ENCODE measurements at regions not wholly inside any gene's neighbourhood (a gene's known extent, or its start where the extent isn't known, plus 50 kb on each side); places are given as distances from the start of the nearest gene placed in this dataset.

- no peaks in the 10 kb centered on the region for H3K79me2 ChIP-seq (ENCODE audit: low read length)
- no peak overlapping the region for H3K4me2 ChIP-seq (ENCODE audit: low read length)
- no peaks in the 10 kb centered on the region for H3K36me3 ChIP-seq (replicated peaks; ENCODE audit: low read depth, low read length)
- TF ChIP-seq, protein P1, sequence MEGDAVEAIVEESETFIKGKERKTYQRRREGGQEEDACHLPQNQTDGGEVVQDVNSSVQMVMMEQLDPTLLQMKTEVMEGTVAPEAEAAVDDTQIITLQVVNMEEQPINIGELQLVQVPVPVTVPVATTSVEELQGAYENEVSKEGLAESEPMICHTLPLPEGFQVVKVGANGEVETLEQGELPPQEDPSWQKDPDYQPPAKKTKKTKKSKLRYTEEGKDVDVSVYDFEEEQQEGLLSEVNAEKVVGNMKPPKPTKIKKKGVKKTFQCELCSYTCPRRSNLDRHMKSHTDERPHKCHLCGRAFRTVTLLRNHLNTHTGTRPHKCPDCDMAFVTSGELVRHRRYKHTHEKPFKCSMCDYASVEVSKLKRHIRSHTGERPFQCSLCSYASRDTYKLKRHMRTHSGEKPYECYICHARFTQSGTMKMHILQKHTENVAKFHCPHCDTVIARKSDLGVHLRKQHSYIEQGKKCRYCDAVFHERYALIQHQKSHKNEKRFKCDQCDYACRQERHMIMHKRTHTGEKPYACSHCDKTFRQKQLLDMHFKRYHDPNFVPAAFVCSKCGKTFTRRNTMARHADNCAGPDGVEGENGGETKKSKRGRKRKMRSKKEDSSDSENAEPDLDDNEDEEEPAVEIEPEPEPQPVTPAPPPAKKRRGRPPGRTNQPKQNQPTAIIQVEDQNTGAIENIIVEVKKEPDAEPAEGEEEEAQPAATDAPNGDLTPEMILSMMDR (IDR thresholded peaks at IDR 0.05; ENCODE audit: low read depth, low read length): no peak
- TF ChIP-seq EZH2phosphoT487 (IDR thresholded peaks at IDR 0.05; ENCODE audit: low read depth): no peak
- no peak overlapping the region for H3K4me3 ChIP-seq (ENCODE audit: low read length)
- no peaks in the 10 kb centered on the region for H3K27me3 ChIP-seq (ENCODE audit: low read depth, low read length)
- H2AFZ ChIP-seq (ENCODE audit: low read depth, low read length): no peak overlapping the region
- H3K27ac ChIP-seq (ENCODE audit: low read length): no peak overlapping the region
- H3K9ac ChIP-seq (ENCODE audit: low read length): no peak overlapping the region
- H4K20me1 ChIP-seq (ENCODE audit: insufficient read depth, low read length): no peaks in the 10 kb centered on the region
- no peaks in the 10 kb centered on the region for H3K4me1 ChIP-seq (ENCODE audit: low read length)
- H3K9me3 ChIP-seq (ENCODE audit: insufficient read depth, low read length): no peaks in the 10 kb centered on the region
These were observed 1347.4 kb downstream of the NCAM2 start for GRCh38 chr21:22345624-22346023.

DNA sequence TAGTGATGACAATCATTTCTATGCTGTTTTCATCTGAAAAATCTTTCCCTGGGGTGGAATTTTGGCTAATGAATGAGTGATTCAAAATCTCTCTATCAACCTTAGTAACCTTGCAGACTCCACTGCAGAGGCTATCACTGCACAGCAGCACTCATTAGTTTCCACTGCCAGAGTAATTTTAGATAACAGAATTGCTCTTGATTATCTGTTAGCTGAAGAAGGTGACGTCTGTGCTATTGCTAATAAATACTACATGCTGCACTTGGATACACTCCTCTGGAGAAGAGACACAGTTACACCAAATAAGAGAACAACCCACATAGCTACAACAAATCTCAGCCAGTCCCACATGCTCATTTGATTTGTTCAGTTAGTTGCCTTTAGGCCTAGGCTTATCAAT lies 1348.4 kb downstream of the NCAM2 start:
- Histone ChIP-seq H2AFZ (ENCODE audit: low read depth, low read length) (no peak overlapping the region), H3K9me3 (ENCODE audit: insufficient read depth, low read length) (no peaks in the 10 kb centered on the region), H3K4me3 (ENCODE audit: low read length) (no peak overlapping the region), H3K36me3 (replicated peaks; ENCODE audit: low read depth, low read length) (no peaks in the 10 kb centered on the region), H3K27me3 (ENCODE audit: low read depth, low read length) (no peaks in the 10 kb centered on the region), H4K20me1 (ENCODE audit: insufficient read depth, low read length) (no peaks in the 10 kb centered on the region), H3K4me2 (ENCODE audit: low read length) (no peak overlapping the region), H3K9ac (ENCODE audit: low read length) (no peak overlapping the region), H3K79me2 (ENCODE audit: low read length) (no peaks in the 10 kb centered on the region), H3K27ac (ENCODE audit: low read length) (no peak overlapping the region), H3K4me1 (ENCODE audit: low read length) (no peaks in the 10 kb centered on the region)
- TF ChIP-seq, protein P1 (IDR thresholded peaks at IDR 0.05; ENCODE audit: low read depth, low read length): no peak
- no peak for TF ChIP-seq EZH2phosphoT487 (IDR thresholded peaks at IDR 0.05; ENCODE audit: low read depth)

GRCh38 chr21:22351076-22351475 lies 1352.9 kb downstream of the NCAM2 start:
- Histone ChIP-seq H3K36me3 (replicated peaks; ENCODE audit: low read depth, low read length) (no peaks in the 10 kb centered on the region), H3K27ac (ENCODE audit: low read length) (no peak overlapping the region), H3K79me2 (ENCODE audit: low read length) (no peaks in the 10 kb centered on the region), H4K20me1 (ENCODE audit: insufficient read depth, low read length) (no peaks in the 10 kb centered on the region), H3K27me3 (ENCODE audit: low read depth, low read length) (no peaks in the 10 kb centered on the region), H3K9me3 (ENCODE audit: insufficient read depth, low read length) (no peaks in the 10 kb centered on the region), H3K4me3 (ENCODE audit: low read length) (no peak overlapping the region), H3K9ac (ENCODE audit: low read length) (no peak overlapping the region), H3K4me2 (ENCODE audit: low read length) (no peak overlapping the region), H2AFZ (ENCODE audit: low read depth, low read length) (no peak overlapping the region), H3K4me1 (ENCODE audit: low read length) (no peaks in the 10 kb centered on the region)
- no peak for TF ChIP-seq EZH2phosphoT487 (IDR thresholded peaks at IDR 0.05; ENCODE audit: low read depth)
- TF ChIP-seq, protein P1 (IDR thresholded peaks at IDR 0.05; ENCODE audit: low read depth, low read length): no peak

DNA sequence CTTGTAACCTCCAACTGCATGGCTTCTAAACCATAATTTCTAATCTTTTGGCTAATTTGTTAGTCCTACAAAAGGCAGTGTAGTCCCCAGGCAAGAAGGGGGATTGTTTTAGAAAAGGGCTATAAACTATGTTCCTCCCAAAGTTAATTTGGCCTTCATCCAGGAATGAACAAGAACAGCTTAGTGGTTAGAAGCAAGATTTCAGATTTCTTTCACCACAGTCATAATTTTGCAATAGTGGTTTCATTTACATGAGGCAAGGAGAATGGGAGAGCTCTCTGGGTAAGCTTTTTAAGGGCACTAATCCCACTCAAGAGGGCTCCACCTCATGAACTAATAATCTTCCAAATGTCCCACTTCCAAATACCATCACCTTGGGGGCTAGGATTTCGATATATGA lies 1353.9 kb downstream of the NCAM2 start:
- no peak overlapping the region for H3K4me2 ChIP-seq (ENCODE audit: low read length)
- no peaks in the 10 kb centered on the region for H3K4me1 ChIP-seq (ENCODE audit: low read length)
- no peaks in the 10 kb centered on the region for H3K9me3 ChIP-seq (ENCODE audit: insufficient read depth, low read length)

More for the DNA sequence above, 1353.9 kb downstream of the NCAM2 start:
- no peaks in the 10 kb centered on the region for H3K79me2 ChIP-seq (ENCODE audit: low read length)
- H3K36me3 ChIP-seq (replicated peaks; ENCODE audit: low read depth, low read length): no peaks in the 10 kb centered on the region
- TF ChIP-seq EZH2phosphoT487 (IDR thresholded peaks at IDR 0.05; ENCODE audit: low read depth): no peak
- TF ChIP-seq, protein P1 (IDR thresholded peaks at IDR 0.05; ENCODE audit: low read depth, low read length): no peak
- H4K20me1 ChIP-seq (ENCODE audit: insufficient read depth, low read length): no peaks in the 10 kb centered on the region
- no peak overlapping the region for H3K4me3 ChIP-seq (ENCODE audit: low read length)
- H2AFZ ChIP-seq (ENCODE audit: low read depth, low read length): no peak overlapping the region
- H3K9ac ChIP-seq (ENCODE audit: low read length): no peak overlapping the region
- H3K27ac ChIP-seq (ENCODE audit: low read length): no peak overlapping the region
- H3K27me3 ChIP-seq (ENCODE audit: low read depth, low read length): no peaks in the 10 kb centered on the region

Measured in OCI-LY3 (cell line).